NCI-H748 treated with DMSO at 0.1 percent for 48 hours (cell line): ENCODE measurements at regions not wholly inside any gene's neighbourhood (a gene's known extent, or its start where the extent isn't known, plus 50 kb on each side); places are given as distances from the start of the nearest gene placed in this dataset.
"Not testable (repeated sequence)": the region's sequence is repeated elsewhere in the genome, so short reads cannot be mapped to it uniquely, and the experiment has no call there.

ENCODE experiments used
- DNase-seq: peaks from one replicate; lab custom pipeline; 2025; lab: John Stamatoyannopoulos, UW

GRCh38 chr14:65153101-65153500, 50.8 kb upstream of the MAX start:
- DNase-seq: no peak

DNA sequence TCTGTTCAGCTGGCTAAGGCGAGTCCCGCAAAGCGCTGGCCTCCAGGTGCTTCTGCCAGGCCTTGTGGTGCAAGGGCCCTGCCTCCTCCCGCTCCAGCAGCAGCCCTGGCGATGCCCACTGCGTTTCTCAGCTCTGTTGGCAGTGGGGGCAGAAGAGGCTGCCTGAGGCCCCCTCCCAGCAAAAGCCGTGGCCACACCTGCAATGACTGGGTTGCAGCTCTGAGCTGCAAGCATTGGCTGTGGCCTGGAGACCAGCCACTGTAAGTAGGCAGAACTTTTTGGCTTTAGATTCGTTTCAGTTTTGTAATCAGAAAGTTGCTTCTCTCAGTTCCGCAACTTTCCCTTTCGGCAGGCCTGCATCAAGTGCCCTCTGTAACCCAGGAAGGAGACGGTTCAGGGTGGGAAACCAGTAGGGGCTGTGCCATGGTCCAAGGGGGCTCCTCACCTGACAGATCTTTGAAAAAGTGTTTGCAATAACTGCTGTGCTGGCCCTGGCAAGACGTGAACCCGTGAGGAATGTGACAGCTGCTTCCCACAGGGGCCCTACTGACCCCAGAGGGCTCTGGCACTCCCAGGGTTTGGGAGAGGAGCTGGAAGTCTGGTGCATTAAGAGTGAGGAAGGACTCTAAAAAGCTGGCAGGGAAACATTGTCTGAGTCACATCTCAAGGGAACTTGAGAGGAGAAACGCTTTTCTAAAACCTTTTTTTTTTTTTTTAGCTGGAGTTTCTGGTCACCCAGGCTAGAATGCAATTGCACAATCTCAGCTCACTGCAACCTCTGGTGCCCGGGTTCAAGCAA, 54.5 kb upstream of the MAX start:
- no peak for DNase-seq

DNA sequence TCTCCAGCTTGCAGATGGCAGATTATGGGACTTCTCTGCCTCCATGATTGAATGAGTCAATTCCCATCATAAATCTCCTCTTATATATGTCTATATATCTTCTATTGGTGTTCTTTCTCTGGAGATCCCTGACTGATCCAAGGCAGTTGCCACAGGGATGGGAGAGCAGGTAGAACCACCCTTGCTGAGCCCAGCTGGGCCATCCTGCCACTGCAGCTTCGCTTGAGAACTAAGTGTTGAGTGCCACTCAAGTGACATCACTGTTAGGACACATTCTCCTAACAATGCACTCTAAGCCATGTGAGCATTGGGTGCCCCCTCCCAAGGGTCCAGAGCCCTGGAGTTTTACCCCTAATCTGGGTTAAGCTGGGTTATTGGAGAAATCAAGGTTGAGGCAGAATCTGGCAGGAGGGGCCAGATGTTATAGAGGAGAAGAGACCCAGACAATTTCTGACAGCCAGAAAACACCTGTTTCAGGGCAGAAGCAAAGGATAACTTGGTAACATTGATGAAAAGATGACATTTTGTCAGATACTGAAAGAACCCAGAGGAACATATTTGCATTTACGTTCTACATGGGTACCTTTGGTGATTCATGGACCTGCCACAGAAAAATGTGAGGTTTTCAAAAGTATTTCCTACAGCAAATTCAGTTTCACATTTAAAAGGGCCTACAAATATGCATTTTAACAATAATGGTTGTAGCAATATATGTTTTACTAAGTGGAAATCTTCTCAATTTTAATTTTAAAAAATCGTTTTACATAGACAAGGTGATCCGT, 57.2 kb upstream of the MAX start:
- no peak for DNase-seq

- no peak for DNase-seq
Observed at GRCh38 chr14:65160091-65160490, 57.8 kb upstream of the MAX start.

DNA sequence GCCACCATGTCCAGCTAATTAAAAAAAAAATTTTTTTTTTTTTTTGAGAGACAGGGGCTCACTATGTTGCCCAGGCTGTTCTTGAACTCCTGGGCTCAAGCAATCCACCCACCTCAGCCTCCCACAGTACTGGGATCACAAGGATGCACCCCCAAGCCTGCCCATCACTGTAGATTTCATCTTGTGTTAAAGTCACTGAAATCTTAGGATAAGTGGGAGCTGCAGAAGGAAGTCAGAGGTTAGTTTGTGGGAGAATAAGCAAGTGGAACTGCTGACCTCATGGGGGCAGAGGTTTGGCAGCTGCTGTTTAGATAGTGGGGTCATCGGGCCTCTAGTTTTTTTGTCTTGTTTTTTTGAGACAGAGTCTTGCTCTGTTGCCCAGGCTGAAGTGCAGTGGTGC, 59.7 kb upstream of the MAX start:
- DNase-seq: no peak

DNA sequence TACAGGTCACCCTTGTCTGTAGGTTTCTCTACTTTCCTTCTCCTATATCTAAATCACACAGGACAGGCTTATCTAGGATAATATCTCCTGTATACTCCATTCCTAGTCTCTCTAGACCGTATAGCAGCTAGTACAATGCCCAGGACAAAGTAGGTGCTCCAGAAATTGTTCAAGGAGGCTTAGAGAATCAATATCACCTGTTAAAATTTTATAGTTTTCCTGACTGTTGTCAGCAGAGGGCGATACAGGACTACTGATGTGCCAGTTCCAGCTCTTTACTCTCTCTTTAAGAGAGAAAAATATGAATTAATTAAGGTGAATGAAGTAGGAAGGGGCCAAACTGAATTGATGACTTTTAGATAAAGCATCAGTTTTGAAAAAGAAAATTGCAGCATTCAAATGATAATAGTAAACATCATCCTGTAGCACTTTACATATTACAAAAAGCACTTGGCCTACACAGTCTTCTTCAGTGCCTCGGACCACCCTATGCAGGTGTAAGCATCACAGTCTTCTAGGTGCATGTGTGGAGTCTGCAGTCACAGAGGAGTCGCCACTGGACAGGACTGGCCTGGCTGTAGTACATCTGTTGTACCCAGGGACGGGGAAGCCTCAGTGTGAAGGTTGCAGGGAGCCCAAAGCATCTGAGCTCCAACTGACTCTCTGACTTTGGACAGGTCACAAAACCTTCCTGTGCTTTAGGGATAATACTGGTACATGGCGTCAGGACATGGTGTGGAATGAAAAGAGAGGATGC, 61.9 kb upstream of the MAX start:
- peak; percentile 10 for DNase-seq

DNA sequence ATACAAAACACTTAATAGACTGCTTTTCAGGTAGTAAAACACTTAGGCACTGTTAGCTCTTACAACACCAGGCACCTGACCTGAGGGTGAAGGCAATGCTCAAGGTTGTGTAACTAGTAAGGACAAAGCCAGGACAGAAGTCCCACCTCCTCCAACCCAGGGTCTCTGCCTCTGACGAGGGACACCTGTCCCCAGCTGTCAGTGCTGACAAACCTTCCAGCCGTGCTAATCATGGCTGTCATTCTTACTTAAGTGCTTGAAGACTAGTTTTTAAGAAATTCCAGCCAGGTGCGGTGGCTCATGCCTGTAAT, 62.5 kb upstream of the MAX start:
- no peak for DNase-seq

GRCh38 chr14:65167072-65167645, 64.8 kb upstream of the MAX start:
- no peak for DNase-seq

DNA sequence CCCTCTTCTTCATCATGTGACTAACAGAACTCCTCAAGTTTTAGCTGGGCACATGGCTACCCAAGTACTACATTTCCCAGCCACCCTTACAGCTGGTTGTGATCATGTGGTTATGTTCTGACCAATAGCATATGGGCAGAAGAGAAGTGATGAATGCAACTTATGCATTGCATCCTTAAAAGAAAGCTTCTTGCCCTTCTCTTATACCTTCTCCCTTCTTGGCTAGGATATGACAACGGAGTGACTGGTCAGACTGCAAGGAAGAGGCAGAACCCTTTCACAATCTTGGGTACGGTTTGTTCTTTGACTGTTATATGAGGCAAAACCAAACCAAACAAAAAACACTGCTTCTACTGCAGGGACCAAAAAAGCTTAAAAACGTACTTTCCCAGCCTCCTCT, 66.5 kb upstream of the MAX start:
- no peak for DNase-seq

DNA sequence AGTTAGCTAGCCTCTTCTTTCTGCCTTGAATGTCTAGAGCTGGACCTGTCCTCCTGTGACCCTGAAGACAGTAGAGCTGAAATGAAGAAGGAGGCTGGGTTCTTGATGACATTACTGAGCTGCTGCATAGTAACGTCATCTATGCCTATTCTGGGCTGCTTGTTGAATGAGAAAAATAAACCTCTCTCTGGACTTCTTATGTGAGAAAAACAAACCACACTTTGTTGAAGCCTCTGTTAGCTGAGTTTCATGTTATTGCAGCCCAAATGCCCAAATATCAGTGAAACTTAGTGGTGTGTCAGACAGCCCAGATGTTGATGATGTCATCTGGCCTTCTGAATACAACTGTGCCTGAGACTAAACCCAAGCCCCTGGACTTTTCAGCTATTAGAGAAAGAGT, 67.0 kb upstream of the MAX start:
- DNase-seq: no peak

DNA sequence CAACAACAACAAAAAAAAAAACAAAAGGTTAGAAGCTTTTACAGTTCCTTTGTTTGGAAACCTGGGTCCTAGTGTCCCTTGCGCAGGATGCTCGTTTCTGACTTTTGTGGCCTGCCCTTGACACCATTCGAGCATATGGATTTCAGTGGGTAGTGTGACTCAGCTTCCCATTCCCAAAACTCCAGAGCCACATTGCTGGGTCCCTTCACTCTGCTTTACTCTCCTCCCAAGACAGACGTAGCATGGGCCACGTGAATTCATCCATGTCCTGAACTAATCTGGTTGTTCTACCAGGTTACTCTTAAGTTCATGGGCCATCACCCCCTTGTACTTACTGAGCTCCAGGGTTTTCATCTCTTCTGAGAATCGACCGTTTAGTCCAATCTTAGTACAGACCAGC, 68.0 kb upstream of the MAX start:
- DNase-seq: no peak

- DNase-seq: peak; percentile 7
Observed at GRCh38 chr14:65170768-65171507, 68.6 kb upstream of the MAX start.

GRCh38 chr14:65173973-65174693, 71.8 kb upstream of the MAX start:
- no peak for DNase-seq

GRCh38 chr14:65174783-65175182, 72.5 kb upstream of the MAX start:
- no peak for DNase-seq

DNA sequence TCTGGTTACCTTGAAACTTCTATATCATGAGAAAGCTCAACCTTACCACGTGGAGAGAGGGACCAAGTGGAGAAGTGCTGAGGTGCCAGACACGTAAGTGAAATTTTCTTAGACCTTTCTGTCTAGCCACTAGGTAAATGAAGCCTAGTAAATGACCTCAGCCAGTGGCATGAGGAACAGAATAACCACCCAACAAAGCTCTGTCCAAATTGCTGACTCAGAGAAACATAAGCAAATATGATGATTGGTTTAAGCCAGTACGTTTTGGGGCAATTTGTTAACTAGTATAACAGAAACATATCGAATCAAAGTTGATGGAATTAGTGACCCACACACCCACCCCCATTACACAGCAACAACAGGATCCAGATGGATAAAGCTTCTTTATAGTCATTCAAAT, 75.2 kb upstream of the MAX start:
- DNase-seq: no peak

DNA sequence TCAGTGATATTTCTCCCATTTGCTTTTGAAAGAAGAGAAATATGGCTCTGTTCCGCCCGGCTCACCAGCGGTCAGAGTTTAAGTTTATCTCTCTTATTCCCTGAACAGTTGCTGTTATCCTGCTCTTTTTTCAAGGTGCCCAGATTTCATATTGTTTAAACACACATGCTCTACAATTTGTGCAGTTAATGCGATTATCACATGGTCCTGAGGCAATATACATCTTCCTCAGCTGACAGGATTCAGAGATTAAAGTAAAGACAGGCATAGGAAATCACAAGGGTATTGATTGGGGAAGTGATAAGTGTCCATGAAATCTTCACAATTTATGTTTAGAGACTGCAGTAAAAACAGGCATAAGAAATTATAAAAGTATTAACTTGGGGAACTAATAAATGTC, 76.9 kb upstream of the MAX start:
- not testable (repeated sequence) for DNase-seq

DNA sequence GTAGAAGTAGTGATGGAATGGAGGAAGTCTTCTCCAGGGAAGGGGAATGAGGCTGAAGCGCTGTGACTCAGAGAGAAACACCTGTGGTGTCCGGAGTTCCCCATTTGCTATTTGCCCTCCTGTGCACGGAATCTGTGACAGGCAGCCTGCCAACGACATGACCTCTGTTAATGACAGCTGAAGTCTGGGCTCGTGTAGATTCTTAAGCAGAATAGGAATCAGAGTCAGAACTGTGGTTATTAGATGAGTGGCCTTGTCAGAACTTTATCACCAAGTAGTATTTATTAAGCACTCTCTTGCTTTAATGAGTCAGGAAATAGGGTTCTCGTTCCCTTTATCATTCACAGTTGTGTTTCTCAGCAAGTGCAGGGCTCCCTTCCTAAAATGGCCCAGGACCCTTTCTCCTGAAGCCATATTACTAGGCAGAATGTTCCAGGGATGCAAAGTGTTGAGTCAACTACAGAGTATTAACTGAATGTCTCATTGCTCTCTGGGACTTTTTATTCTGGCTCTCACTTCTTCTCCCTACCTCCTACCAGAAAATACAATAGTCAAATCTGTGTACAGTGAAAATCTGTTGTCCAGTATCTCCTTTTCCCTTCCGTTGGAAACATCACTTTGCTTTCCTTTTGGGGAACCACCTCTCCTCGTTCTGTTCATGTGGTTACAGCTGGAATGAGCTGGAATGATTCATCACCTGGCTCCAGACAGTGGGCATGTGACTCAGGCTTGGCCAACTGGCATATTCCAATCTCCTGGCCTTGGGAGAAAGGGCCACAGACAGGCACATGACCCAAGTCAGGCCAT, 77.8 kb upstream of the MAX start:
- no peak for DNase-seq

DNA sequence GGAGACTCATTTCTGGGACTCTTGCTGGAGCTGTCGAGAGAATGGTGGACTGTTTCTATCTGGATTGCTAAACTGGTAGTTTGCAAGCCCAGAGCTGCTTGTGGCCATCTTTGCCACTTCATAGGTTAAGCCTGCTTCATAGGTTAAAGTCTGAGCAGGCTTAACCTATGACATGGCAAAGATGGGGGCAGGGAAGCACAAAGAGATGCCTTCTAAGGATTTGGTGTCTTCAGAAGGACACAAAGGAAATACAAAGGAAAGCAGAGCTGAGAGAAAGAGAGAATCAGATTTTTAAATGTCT, 78.4 kb upstream of the MAX start:
- DNase-seq: no peak

DNA sequence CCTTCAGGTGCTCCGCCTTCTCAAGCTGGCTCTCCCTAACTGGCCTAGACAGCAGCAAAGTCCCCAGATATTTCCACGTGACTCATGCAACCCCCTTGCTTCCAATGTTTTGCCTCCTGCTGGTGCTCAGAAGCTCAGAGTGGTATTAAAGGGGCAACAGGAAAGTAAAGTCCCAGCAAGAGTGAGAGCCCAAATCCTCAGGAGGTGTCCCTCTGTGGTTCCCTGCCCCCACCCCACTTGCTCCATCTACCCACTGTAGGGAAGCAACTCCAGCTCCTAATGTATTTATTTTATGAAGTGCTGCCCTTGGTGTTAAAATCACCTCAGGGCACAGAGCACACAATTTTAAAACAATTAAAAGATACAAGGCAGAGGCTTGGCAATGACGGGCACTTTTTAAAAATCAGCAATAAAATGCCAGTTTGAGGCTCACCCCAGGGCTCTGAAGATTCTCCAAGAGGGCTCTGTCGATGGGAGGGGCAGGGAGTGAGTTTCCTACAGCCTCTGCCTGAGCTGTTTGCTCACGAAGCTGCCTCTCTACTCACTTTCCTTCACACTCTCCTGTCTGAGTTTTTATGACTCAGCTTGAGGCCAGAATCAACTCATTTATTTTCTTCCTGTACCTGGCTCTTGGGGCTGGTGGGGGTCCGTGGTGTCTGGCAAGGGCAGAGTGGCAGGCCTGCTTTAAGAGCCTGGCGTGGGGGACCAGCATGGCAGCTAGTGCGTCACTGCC, 81.9 kb upstream of the MAX start:
- DNase-seq: no peak

- no peak for DNase-seq
Observed at GRCh38 chr14:65185829-65186228, 83.5 kb upstream of the MAX start.
